HG03521 (cell line): ENCODE measurements at regions not wholly inside any gene's neighbourhood (a gene's known extent, or its start where the extent isn't known, plus 50 kb on each side); places are given as distances from the start of the nearest gene placed in this dataset.

ENCODE experiments used
- ATAC-seq: cut with Tn5 transposase; IDR thresholded peaks from one replicate; pipeline ENCODE4 v1.9.1; 2021; ENCODE audit warnings: mild to moderate bottlenecking, moderate library complexity; ENCODE audit not compliant: unreplicated experiment

GRCh38 chr13:50587115-50587514, 256.4 kb downstream of the DLEU7 start:
- no peak for ATAC-seq

GRCh38 chr13:50587645-50588373, 255.7 kb downstream of the DLEU7 start:
- no peak for ATAC-seq

GRCh38 chr13:50588491-50589130, 254.9 kb downstream of the DLEU7 start:
- no peak for ATAC-seq

DNA sequence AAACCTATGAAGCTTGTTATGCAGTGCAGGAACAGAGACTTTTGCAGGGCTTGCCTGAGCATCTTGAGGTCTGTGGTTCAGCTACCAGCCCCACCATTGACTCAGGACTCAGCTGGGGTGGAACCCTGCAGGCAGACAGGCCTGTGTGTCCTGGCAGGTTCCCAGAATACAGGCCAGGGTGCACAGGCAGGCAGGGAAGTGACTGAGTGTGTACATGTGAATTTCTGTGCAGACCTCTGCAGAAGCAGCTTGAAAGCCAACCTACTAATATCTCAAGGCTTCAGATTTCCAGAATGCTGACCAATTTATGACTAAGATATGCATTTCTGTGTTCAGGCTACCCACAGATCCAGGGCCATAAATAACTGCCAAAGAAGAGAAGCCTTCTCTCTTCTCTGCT, 254.4 kb downstream of the DLEU7 start:
- ATAC-seq, result no peak

- no peak for ATAC-seq
Observed at GRCh38 chr13:50589651-50590054, 253.8 kb downstream of the DLEU7 start.

DNA sequence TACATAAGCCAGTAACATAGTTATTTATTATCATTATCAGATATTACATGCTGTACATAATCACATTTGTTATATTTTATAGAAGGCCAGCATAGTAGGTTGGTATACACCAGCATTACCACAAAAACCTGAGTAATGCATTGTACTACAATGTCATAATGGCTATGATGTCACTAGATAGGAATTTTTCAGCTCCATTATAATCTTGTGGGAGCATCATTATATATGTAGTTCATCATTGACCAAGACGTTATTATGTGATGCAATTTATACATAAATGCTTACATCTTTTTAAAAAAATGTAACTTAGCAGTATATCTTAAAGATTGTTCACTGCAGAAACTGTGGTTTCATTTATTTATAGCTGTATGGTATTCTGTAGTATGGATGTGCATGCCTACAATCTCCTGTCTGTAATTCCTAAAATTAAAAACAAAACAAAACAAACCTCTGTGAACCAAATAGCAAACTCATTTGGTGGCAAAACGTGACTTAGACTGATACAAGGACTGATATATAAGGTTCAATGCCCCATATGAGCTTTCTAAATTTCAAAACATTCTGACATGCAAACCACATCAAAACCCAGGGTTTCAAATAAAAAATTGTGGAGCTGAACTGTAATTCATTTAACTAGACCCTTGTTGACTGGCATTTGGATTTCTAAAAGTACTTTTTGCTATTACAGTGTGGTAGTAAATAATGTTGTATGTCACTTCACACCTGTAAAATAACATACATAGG, 250.9 kb downstream of the DLEU7 start:
- ATAC-seq, result no peak

GRCh38 chr13:50593207-50593606, 250.3 kb downstream of the DLEU7 start:
- no peak for ATAC-seq

GRCh38 chr13:50594276-50595051, 249.0 kb downstream of the DLEU7 start:
- ATAC-seq, result peak; percentile 89

- ATAC-seq, result no peak
Observed at GRCh38 chr13:50595196-50595595, 248.3 kb downstream of the DLEU7 start.

- no peak for ATAC-seq
Observed at GRCh38 chr13:50596156-50596555, 247.3 kb downstream of the DLEU7 start.

DNA sequence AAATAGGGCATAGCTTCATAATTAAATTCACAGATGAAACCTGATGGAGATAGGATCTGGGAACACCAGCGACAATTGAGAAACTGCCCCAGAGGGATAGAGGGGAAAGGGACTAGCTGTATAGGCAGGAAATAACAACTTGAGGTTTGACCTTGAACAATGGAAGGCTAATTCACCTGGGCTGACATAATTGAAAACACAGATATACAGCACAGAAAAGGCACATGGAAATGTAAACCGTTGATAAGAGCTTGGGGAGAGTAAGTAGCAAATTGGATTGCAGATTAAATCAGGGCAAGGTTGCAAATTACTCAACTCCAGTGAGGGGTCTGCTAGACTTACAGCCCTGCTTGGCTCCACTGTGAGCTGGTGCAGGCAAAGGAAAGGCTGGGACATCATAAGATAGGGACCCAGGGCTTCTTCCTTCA, 246.7 kb downstream of the DLEU7 start:
- ATAC-seq, result no peak

DNA sequence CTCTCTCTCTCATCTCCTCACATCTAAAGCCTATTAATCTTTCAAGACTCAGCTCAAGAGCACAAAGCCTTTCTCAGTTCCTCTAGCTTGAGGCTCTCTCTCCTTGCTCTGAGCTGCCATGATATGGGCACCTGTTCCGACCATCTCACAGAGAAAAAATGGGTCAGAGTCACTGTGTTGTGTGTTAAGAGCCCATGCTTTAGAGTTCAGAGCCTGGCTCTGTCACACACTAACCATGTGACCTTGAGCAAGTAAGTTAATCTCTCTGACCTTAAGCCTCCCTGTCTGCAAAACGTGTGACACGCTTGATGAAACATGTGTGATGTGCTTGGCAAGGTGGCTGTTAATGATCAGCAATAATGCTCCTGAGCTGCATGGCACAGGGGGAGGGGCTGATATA, 245.2 kb downstream of the DLEU7 start:
- no peak for ATAC-seq

DNA sequence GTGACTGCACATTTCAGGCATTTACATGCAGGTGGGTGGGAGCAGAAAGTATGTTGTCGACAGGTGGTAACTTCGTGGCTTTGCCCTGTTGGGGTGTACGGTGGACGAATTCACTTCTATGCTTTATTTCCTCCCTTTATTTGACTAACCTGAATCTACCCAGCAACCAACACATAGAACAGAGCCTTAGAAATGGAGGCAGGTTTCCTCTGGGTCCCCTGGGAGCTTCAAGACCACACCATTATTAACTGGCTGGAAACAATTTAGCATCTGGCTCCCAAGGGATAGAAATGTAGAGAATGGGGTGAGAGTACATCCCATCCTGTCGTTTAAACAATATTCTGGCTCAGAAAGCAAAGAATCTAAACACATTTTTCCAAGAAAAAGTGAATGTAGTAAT, 244.4 kb downstream of the DLEU7 start:
- ATAC-seq, result no peak

GRCh38 chr13:50599927-50600326, 243.6 kb downstream of the DLEU7 start:
- no peak for ATAC-seq

DNA sequence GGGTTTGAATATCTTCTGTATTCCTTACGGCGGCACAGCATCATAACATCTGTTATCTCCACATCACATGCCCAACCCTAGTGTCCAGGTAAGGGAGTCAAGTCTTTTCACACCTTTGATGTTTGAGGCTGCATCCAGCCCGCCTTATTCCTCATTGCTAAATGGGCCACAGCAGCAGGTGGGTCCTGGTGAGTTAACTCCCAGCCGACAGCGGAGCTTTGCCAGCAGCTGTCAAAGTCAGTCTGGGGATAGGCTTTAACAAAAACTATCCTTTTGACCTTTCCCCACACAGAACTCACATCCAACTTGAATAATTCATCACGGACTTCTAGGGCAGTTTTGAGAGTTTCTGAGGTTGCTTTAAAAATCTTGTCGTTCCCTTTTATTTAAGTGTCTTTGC, 235.1 kb downstream of the DLEU7 start:
- ATAC-seq, result no peak

GRCh38 chr13:50609011-50609410, 234.5 kb downstream of the DLEU7 start:
- ATAC-seq, result no peak

DNA sequence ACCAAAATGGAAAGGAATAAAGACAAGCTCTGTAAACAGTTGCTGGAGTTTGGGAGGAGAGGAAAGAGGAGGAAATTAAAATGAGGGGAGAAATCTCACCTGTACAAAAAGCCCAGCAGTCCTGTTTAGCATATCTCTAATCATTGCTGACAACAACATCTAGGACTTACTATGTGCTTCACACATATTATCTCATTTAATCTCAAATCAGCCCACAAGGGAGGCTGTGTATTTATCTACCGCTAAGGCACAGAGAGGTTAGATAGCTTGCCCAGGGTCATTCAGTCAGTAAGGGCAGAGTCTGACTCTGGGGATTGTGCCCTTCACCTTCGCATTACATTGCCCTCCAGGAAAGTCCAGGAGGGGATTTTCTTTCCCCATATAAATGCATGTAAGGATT, 233.3 kb downstream of the DLEU7 start:
- ATAC-seq, result no peak

- no peak for ATAC-seq
Observed at GRCh38 chr13:50611117-50611781, 232.2 kb downstream of the DLEU7 start.

DNA sequence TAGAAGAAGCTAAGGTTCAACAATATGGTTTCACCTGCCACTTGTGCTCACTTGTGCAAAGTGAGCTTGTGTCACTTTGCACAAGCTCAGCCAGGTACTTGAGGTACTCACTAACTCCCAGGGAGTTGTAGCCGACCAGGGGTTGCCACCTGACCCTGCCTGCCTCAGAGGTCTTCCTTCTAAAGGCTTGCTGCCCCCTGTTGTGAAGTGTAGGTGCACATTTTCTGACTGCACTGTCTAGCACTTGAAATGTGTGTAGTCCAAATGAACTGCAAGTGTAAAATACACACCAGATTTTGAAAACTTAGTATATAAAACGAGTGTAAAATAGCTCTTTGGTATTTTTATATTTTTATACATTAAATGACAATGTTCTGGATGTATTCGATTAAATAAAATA, 230.8 kb downstream of the DLEU7 start:
- ATAC-seq, result no peak

DNA sequence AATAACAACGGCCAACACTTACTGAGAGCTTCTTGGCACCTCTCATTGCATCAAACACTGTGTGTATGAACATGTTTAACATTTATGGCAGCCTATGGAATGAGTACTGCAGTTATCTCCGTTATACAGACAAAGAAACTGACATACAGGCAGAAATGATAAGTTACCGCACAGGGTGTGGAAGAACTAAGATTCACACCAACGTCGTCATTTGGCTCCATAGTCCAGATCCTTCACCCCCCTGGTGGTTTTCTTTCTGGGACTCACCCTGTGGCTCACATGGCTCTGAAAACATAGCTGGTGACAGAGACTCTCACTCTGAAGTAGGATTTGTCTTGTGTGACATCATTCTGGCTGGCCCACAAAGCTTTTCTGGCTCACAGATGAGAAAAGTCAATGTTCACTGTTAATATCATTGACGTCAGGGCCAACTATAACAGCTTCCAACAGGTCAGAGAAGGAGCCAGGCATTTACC, 230.1 kb downstream of the DLEU7 start:
- ATAC-seq, result no peak

DNA sequence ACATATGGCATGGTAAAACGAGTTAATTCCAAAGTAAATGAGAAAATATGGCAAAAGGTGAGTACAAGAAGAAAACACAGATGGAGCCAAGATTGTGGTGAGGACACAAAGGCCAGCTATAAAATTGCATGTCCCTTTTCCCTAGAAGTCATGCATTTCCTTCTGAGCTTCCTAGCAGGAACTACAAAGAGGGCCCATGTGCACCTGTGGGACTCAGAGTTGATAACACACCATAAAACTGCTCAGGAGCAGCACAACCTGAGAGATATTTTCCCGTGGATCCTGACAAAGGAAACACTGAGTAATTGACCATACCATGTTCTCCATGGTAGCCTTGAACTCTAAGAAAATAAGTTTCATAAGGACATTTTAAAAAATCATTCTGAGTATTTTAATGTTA, 228.3 kb downstream of the DLEU7 start:
- no peak for ATAC-seq
